ENCODE measurements at regions not wholly inside any gene's neighbourhood (a gene's known extent, or its start where the extent isn't known, plus 50 kb on each side); places are given as distances from the start of the nearest gene placed in this dataset.

- TF ChIP-seq POLR2A (IDR thresholded peaks at IDR 0.05) (no peak), CTCF (IDR thresholded peaks at IDR 0.05) (no peak)
These were observed 181.4 kb downstream of the OPA1 start for GRCh38 chr3:193774272-193774915.

Measured in lower leg skin (tissue), 3 donors.